Hematopoietic multipotent progenitor cell treated with erythropoietin and hydrocortisone succinate and interleukin-3 and kit ligand, for 4 days (in vitro differentiated cells): ENCODE measurements at regions not wholly inside any gene's neighbourhood (a gene's known extent, or its start where the extent isn't known, plus 50 kb on each side); places are given as distances from the start of the nearest gene placed in this dataset.

ENCODE experiments used
- DNase-seq: peaks from one replicate; pipeline ENCODE4 v3.0.0-alpha.2; 2015

GRCh38 chr4:41318839-41319530, 62.3 kb downstream of the UCHL1 start:
- DNase-seq = peak; percentile 71

GRCh38 chr4:41319553-41319952, 62.8 kb downstream of the UCHL1 start:
- DNase-seq = no peak

DNA sequence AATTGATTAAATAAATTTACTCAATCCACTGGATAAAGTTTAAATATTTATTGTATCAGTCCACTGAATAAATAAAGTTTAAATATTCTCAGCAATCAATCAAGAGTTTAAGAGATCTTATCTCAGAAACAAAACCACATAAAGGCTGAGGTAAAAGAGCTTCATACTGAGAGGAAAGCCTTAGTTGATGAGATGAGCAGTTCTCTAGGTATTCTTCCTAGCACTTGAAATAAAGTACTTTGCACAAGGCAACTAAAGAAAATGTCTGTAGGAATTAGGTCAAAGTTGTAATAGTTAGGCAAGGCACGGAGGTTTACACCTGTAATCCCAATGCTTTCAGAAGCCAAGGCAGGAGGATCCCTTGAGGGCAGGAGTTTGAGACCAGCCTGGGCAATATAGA, 63.5 kb downstream of the UCHL1 start:
- DNase-seq = no peak

GRCh38 chr4:41320786-41321185, 64.1 kb downstream of the UCHL1 start:
- DNase-seq = no peak

GRCh38 chr4:41321216-41321945, 64.7 kb downstream of the UCHL1 start:
- DNase-seq = no peak

DNA sequence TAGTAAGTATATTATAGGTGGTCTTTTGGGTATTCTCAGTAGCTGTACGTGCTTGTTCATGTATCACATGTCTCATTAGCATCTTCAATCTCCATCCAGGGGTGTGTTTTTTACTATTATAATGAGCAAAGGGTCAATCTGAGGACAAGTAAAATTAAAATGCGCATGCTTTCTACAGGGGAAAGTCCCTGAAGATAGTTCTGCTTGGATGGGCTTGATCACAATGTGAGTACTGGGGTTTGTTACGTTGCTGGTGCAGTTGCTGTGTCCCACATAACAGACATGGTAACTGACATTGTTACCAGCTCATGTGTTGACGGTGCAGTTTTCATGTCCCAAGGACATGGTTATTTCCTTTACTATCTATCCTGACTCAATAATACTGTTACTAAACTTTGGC, 65.9 kb downstream of the UCHL1 start:
- no peak for DNase-seq

GRCh38 chr4:41323179-41323578, 66.5 kb downstream of the UCHL1 start:
- DNase-seq = no peak

DNA sequence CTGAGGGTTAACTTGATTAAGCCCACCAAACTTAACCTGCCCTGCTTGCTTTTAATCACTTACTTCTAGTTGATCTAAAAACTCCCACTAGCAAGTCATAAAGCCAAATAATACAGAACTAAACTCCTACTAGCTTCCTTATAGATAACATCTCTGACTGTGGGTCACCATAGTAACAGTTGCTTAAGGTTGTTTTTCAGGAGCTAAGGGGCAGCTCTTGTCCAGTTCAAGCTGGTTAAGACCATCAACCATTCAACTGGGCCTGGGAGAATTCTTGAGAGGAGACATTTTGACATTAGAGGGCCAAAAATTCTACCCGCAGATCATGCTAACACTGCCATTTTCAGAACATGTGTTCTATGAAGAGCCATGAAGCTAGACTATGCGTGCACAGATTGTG, 67.0 kb downstream of the UCHL1 start:
- DNase-seq = peak; percentile 59

DNA sequence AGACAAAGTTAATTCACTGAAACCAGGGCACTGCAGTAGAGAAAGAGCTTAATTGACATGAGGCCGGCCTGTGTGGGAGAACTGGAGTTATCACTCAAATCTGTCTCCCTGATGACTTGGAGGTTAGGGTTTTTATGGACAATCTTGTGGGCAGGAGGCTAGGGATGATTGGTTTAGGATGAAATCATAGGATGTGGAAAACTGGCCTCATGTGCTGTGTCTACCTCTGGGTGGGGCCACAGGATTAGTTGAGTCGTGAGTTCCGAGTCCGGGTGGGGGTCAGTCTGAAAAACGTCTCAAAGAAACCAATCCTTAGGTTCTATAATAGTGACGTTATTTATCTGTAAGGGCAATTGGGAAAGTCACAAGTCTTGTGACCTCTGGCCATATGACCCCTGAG, 68.1 kb downstream of the UCHL1 start:
- DNase-seq = no peak

DNA sequence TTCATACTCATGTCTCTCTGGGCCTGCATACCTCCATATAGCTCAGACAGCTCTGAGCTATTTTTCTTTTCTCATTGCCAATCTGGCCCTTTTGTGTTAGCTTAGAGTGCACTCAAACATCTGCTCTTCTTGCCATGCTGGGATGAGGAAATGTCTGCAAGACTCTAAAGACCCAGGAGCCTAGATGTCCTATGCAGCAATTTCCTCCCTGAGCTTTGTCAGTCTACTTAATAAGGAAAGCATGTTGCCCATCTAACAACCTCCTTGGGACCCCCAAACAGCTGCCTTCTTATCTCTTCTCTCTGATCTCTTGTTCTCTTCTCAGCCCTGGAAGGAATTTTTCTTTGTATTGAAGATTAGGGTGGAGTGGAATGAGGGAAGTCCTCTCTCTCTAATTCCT, 69.2 kb downstream of the UCHL1 start:
- peak; percentile 18 for DNase-seq

GRCh38 chr4:41326776-41327175, 70.0 kb downstream of the UCHL1 start:
- no peak for DNase-seq

- no peak for DNase-seq
These were observed 71.0 kb downstream of the UCHL1 start for GRCh38 chr4:41327770-41328169.

- no peak for DNase-seq
These were observed 72.6 kb downstream of the UCHL1 start for GRCh38 chr4:41329361-41329760.

GRCh38 chr4:41331224-41331623, 74.5 kb downstream of the UCHL1 start:
- DNase-seq = no peak

DNA sequence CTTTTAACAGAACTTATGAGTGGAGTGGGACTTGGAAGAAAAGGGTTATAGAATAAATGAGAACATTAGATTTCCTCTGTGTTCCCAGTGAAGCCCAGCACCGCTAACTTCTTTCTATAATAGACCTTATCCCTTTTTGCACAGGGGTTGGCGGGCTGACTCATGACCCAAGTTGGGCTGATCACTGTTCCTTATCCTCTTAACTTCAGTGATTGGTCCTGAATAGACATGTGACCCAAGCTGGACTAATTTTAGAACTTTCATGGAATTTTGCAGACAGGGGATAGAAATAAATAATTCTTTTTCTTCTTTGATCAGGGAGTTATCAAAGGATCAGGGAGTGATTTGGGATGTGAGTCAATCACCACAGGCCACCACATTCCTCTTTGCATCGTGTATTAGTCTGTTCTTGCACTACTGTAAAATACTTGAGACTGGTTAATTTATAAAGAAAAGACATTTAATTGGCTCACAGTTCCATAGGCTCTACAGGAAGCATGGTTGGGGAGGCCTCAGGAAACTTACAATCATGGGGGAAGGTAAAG, 75.9 kb downstream of the UCHL1 start:
- no peak for DNase-seq

DNA sequence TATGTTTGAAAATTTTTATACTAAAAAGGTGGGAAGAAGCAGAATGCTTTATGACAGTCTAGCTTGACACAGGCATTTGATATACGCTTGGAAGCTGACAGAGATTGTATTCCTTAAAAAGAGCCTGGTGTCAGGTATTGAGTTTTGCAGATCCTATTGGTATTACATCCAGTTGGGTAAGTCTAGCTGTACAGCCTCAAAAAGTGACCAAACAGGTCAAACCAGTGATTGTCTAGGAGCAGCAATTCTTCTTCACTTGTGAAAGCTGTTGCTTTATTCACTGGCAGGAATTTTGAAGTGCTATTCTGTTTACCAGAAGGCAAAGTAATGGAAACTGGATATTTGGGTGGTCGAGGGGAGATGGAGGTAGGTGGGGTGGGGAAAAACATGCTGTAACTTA, 77.5 kb downstream of the UCHL1 start:
- no peak for DNase-seq

DNA sequence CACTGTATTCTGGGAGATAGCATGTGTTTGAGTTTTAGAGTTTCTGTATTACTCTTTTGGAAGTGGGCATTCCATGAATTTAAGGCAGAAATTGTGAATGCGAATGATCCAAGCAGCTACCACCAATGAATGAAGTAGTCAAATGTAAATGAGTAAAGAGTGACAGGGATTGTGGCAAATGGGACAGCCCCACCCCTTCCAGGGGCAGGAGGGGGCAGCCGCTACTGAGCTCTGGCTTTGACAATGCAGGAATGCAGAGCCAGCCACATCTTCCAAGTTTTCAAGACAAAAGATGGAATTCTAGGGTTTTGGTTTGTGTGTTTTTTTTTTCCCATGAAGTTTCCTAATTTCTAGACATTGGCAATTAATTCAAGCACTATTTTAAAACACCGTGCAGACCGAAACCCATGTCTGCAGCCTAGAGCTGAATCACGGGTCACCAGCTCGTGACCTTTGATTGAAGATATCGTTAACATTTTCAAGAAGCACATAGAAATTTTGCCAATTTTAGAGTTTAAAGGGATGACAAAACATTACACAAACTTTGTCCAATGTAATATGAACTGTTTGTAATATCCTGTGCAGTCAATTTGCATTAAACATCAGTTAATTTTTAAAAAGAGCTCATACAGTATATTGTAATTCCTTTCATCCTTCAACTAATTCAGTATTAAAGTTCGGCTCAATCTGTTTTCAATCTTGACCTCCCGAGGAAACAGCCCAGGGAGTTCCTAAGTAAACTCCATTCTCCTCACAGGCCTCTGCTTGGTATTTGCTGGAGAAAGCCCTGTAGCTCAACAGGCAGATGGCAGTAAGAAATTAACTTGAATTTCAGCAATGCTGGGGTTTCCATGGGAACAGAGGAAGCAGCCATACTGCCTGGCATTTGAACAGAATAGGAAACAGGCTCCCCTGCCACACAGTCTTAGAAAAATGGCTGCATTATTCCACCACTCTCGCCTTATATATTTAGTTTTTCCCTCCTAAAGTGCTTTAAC, 83.4 kb downstream of the UCHL1 start:
- DNase-seq = peak; percentile 49

GRCh38 chr4:41346306-41347061, 89.8 kb downstream of the UCHL1 start:
- DNase-seq = no peak

GRCh38 chr4:41349021-41349420, 92.3 kb downstream of the UCHL1 start:
- no peak for DNase-seq

DNA sequence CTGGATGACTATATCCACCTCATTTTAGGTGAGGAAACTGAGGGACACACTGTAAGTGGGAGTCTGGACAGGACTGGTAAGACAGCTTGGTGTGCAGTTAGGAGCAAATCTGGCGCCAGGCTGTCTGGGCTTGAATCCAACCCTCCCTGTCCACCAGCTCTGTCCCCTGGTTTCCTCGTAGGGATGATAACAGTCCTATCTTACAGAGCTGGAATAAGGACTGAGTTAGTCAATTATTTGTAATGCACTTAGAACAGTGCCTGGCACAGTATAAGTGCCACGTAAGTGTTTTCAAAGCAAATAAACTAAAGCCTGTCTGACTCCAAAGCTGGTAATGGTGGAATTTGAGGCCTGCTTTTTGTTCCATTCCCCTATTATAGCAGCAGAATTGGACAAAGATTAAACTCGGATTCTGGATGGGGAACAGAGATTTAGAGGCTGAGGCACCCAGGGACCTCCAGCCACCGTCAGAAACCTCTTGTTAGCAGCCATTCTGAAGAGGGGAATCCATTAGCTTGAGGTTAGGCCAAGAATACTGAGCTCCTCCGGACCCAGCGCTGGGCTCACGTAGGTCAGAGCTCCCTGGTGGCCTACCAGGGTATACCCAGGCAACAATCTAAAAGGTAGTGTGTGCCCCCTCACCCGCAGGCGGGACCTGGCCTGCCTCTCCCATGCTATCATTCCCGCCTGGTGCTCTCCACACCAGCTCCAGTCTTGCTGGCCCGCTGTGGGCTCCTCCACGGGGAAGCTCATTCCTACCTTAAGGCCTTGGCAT, 102.1 kb downstream of the UCHL1 start:
- DNase-seq = no peak

DNA sequence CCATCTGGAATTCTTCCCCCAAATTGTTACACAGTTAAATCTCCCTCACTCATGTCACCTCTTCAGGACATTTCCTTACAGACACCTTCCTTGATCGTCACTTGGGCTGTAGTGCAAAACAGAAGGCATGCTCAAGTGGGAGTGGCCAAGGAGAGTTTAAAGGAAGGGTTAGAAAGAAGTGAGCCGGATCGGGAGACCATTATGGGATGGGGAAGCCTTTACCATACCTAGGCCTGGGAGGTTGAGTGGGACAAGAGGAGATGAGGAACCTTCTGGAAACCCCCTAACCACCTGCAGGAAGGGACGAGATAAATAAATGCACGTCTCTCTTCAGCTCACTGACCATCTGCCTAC, 102.7 kb downstream of the UCHL1 start:
- DNase-seq = no peak

GRCh38 chr4:41359836-41360213, 103.1 kb downstream of the UCHL1 start:
- DNase-seq = no peak
